Activated naive CD8-positive, alpha-beta T cell treated with anti-CD3 and anti-CD28 coated beads, Interleukin-2, amount 50 U/mL, for 24 hours (primary cell): ENCODE measurements at regions not wholly inside any gene's neighbourhood (a gene's known extent, or its start where the extent isn't known, plus 50 kb on each side); places are given as distances from the start of the nearest gene placed in this dataset.

Source experiments
- ATAC-seq: fragments of 150-1000 bp; cut with Tn5 transposase; one replicate; pipeline ENCODE4 v1.10.0; 2021
- DNase-seq: peaks from one replicate; pipeline ENCODE4 v3.0.0; 2021
- H3K27ac Mint-ChIP-seq: one replicate; pipeline ENCODE4 v1.8.0; 2021; ENCODE audit warnings: mild to moderate bottlenecking, mixed read lengths
- H3K27me3 Mint-ChIP-seq: one replicate; pipeline ENCODE4 v1.8.0; 2021; ENCODE audit warnings: mixed read lengths
- H3K36me3 Mint-ChIP-seq: one replicate; pipeline ENCODE4 v1.8.0; 2021; ENCODE audit warnings: low read depth, mixed read lengths
- H3K4me1 Mint-ChIP-seq: one replicate; pipeline ENCODE4 v1.8.0; 2021; ENCODE audit warnings: mixed read lengths
- H3K4me3 Mint-ChIP-seq: one replicate; pipeline ENCODE4 v1.8.0; 2021; ENCODE audit warnings: mild to moderate bottlenecking, moderate library complexity, mixed read lengths
- H3K9me3 Mint-ChIP-seq: one replicate; pipeline ENCODE4 v1.8.0; 2021; ENCODE audit warnings: mixed read lengths

DNA sequence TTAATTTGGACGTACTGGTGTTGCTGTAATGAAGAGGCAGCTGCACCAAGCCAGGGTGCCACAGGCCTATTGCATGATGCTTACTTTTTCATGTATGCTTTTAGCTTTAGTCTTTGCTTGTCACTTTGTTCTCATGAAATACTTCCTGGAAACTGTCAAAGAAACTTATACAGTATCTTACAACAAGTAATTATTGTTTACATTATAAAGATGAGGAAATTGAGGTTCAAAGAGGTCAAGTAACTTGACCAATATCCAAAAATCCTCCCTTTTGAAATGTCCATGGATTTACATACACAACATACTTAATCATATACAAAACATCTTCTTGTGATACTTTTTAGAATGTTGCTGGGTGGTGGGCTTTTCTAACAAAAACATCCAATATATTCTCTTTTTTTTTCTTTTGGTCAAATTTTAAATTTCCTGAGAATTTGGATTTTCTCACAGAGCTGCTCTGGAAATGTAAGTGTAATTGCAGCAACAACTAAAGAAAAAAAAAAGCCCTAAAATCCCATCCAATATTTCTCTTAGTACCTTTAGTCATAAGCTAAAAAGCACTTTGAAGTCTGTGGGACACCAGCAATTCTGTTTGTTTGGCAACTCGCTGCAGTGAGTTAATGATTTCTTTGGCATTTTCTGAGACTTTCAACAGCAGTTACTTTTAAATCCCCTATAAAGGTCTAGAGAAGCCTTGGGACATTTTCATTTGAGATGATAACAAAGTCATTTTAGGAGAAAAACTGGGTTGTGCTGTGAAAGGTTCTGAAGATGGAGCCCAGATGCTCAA lies 500.6 kb upstream of the IGFBP3 start:
- Mint-ChIP-seq H3K27ac (no peak overlapping the region), H3K4me1 (no peaks in the 10 kb centered on the region), H3K27me3 (peaks cover 2% of the 10 kb centered on the region), H3K4me3 (no peak overlapping the region), H3K9me3 (peaks cover 14% of the 10 kb centered on the region), H3K36me3 (no peaks in the 10 kb centered on the region)
- ATAC-seq (no peak), DNase-seq (no peak)

DNA sequence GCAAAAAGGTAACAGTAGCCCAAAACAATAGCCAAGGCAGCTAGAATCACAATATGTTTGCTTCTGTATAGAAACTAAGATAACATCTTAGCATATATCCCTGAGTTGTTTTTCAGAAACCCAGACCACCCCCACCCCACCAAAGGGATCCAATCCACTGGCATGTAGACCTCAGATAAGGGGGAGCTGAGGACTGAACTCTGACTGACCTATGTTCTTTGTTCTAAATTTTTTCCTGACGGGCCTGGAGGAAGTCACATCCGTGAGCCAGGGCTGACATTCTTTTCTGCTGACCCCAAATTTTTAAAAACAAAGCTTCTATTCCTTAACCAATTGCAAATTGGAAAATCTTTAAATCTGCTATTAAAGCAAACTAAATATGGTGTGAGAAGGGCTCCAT lies 493.9 kb upstream of the IGFBP3 start:
- no peak for ATAC-seq
- no peak overlapping the region for H3K4me3 Mint-ChIP-seq
- no peak for DNase-seq
- H3K27me3 Mint-ChIP-seq = no peaks in the 10 kb centered on the region
- H3K27ac Mint-ChIP-seq = no peak overlapping the region
- peaks cover 3% of the 10 kb centered on the region for H3K9me3 Mint-ChIP-seq
- H3K36me3 Mint-ChIP-seq = no peaks in the 10 kb centered on the region
- no peaks in the 10 kb centered on the region for H3K4me1 Mint-ChIP-seq

DNA sequence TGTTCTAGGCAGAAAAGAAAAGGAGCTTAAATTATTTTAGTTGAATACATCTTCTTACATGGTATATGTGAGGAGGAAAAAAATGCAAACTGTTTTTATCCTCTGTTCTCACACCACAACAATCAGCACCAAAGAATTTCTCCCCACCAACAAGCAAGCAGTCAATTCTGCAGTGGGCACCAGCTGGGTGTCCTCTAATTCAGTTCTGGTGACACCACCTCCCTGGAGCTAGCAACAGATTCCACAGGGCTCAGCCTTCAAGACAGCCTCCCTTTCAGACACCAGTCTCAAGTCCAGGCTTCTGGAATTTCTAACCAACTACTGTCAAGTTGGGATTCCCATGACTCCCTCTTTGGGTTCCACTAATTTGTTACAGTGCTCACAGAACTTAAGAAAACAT lies 490.2 kb upstream of the IGFBP3 start:
- ATAC-seq (no peak), DNase-seq (no peak)
- H3K9me3 Mint-ChIP-seq = no peaks in the 10 kb centered on the region
- no peak overlapping the region for H3K27ac Mint-ChIP-seq
- no peaks in the 10 kb centered on the region for H3K27me3 Mint-ChIP-seq
- H3K4me1 Mint-ChIP-seq = no peaks in the 10 kb centered on the region
- no peaks in the 10 kb centered on the region for H3K36me3 Mint-ChIP-seq
- H3K4me3 Mint-ChIP-seq = no peak overlapping the region

DNA sequence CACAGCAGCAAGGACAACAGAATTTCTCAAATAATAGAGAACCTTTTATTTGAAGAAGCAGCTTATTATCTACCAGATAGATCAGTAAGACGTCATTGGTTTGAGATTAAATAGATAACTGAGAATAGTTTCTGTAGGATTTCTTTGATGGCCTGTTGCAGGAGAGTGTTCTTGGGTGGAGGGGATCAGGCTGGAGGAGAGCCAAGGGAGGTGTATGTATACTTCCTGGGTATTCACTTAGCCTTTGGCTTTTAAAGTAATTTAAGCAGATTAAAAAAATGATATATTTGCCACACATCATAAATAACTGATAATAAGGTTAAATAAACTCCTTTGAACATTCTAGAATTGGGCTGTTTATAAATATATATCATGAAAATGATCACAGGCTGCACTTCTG lies 486.1 kb upstream of the IGFBP3 start:
- Mint-ChIP-seq H3K4me1 (no peaks in the 10 kb centered on the region), H3K9me3 (peaks cover 5% of the 10 kb centered on the region), H3K4me3 (no peak overlapping the region), H3K27me3 (no peaks in the 10 kb centered on the region), H3K27ac (no peak overlapping the region), H3K36me3 (no peaks in the 10 kb centered on the region)
- DNase-seq = no peak
- no peak for ATAC-seq

DNA sequence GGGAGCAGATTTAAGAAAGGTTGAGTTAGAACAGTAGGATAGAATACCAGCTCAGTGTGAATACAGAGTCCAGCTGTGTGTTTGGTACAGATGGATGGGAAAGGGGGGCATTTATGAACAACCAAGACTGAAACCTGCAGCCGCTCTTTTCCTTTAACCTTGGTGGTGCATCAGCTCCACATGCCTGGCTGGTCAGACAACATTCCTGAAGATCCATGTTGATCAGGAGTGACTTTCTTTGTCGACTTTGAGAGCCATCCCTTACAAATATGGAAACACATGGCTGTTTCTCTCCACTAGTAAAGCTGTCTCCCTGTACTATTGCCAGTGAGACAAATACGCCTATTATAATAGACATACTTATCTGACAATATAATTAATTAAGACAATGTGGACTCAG lies 476.5 kb upstream of the IGFBP3 start:
- H3K4me1 Mint-ChIP-seq = no peaks in the 10 kb centered on the region
- H3K36me3 Mint-ChIP-seq = no peaks in the 10 kb centered on the region
- no peaks in the 10 kb centered on the region for H3K27me3 Mint-ChIP-seq
- no peak for DNase-seq
- no peak for ATAC-seq
- no peak overlapping the region for H3K4me3 Mint-ChIP-seq
- peaks cover 5% of the 10 kb centered on the region for H3K9me3 Mint-ChIP-seq
- H3K27ac Mint-ChIP-seq = no peak overlapping the region

DNA sequence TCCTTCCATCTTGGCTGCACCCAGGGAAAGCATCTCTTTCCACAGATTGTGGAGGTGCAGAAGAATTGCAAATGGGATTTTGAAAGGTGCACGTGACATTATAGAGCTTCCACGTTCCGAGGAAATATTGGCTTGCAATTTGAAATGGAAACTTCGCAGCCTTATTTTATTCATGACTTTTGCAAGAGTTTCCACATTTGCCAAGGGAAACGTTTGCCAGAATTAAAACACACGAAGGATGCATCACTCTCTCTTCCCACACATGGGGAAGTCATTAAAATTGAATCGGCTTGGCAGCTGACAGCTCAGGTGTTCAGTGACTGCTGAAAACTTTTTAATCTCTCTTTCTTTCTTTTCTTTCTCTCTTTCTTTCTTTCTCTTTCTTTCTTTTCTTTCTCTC lies 475.4 kb upstream of the IGFBP3 start:
- Mint-ChIP-seq H3K27me3 (no peaks in the 10 kb centered on the region), H3K36me3 (no peaks in the 10 kb centered on the region), H3K4me1 (no peaks in the 10 kb centered on the region), H3K4me3 (no peak overlapping the region), H3K27ac (no peak overlapping the region), H3K9me3 (no peaks in the 10 kb centered on the region)
- ATAC-seq (no peak), DNase-seq (no peak)

DNA sequence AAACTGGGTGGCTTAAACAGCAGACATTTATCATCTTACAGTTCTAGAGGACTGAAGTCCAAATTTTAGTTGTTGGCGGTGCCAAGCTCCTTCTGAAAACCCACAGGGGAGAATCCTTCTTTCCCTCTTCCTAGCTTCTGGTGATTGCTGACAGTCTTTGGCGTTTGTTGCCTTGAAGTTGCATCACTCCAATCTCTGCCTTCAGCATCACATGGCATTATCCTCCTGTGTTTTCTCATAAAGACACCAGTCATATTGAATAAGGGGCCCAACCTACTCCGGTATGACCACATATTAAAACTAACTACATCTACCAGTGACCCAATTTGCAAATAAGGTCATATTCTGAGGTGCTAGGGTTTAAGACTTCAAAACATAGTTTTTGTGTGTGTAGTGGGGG lies 472.1 kb upstream of the IGFBP3 start:
- no peaks in the 10 kb centered on the region for H3K27me3 Mint-ChIP-seq
- no peaks in the 10 kb centered on the region for H3K9me3 Mint-ChIP-seq
- H3K27ac Mint-ChIP-seq = no peak overlapping the region
- no peak overlapping the region for H3K4me3 Mint-ChIP-seq
- H3K36me3 Mint-ChIP-seq = no peaks in the 10 kb centered on the region
- H3K4me1 Mint-ChIP-seq = no peaks in the 10 kb centered on the region
- ATAC-seq (no peak), DNase-seq (no peak)

DNA sequence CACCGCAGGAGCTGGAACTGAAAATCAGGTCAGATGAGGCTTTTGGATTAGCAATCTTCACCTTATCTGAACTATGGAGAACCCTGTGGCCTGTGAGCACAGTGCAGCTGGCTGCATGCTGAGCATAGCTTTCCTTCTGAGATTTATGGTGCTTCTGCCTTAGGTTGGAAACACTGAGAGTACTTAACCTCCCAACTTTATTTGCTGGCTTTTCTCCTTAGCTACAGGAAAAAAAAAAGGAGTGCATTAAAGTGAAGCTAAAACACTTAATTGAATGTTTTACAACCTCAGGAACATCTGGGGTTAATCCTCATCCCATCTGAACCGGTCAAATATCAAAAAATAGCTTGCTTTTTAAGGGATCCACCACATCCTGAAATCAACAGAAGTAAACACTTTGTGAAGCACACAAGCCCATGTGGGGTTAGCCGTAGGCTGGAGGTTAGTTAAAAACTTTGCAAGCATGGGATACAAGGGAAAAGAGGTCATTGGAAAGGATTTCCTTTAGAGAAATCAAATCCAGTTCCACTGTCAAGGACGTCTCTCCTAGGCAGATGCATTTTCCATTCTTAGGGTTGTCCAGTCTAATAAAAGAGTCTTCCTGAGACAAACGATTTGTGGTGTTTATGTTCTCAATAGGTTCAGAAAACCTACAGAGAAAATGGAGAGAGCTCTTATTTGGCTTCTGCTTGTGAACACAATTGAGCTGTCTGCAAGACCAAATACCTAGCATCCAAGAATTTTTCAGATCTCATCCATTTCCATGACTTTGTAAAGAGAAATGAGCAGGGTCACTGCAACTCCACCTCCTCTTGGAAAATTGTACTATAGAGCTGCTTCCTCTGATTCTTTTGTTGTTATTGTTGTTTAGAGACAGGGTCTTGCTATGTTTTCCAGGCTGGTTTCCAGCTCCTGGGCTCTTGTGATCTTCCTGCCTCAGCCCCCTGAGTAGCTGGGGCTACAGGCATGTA lies 470.4 kb upstream of the IGFBP3 start:
- no peaks in the 10 kb centered on the region for H3K27me3 Mint-ChIP-seq
- DNase-seq (no peak), ATAC-seq (no peak)
- H3K36me3 Mint-ChIP-seq = no peaks in the 10 kb centered on the region
- H3K9me3 Mint-ChIP-seq = no peaks in the 10 kb centered on the region
- H3K27ac Mint-ChIP-seq = no peak overlapping the region
- H3K4me1 Mint-ChIP-seq = no peaks in the 10 kb centered on the region
- H3K4me3 Mint-ChIP-seq = no peak overlapping the region

DNA sequence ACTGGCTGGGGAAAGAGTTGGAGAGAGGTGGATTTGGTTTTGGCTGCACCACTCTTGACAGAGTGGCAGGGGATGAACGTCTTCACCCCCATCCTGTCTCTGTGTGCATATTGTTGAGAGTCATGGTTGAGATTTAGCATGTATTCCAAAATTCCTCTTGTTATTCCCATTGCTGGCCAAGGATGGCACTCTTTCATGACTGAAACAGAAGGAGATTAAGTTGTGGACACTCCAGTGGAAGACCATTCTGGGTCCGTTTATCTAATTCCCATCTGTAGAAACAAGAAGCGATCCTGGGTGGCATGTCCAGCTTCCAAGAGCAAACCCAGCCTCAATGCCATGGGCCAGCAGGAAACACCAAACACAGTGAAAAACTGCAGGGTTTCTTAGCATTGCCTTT lies 469.0 kb upstream of the IGFBP3 start:
- no peak overlapping the region for H3K27ac Mint-ChIP-seq
- no peak for DNase-seq
- H3K36me3 Mint-ChIP-seq = no peaks in the 10 kb centered on the region
- H3K27me3 Mint-ChIP-seq = no peaks in the 10 kb centered on the region
- H3K9me3 Mint-ChIP-seq = no peaks in the 10 kb centered on the region
- H3K4me3 Mint-ChIP-seq = no peak overlapping the region
- H3K4me1 Mint-ChIP-seq = no peaks in the 10 kb centered on the region
- no peak for ATAC-seq

DNA sequence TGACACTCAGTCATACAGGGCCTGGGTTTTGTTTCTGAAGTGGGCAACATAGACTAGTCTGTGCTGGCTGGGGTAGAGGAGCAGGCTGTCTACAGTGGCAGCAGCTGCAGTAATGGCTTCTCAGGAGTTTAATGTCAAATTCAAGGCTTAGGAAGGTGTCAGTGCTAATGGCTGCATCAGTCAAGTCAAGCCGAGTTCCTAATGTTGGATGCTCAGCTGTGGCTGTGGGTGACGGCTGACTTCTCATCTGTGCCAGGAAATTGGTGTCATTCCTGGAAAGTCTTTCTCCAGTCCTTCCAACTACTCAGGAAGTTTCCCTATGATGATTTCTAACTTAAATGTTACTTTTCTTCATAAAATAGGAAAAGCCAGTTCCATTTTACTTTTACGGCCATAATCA lies 468.1 kb upstream of the IGFBP3 start:
- H3K4me1 Mint-ChIP-seq = no peaks in the 10 kb centered on the region
- no peak overlapping the region for H3K27ac Mint-ChIP-seq
- no peaks in the 10 kb centered on the region for H3K27me3 Mint-ChIP-seq
- no peaks in the 10 kb centered on the region for H3K9me3 Mint-ChIP-seq
- no peaks in the 10 kb centered on the region for H3K36me3 Mint-ChIP-seq
- DNase-seq (no peak), ATAC-seq (no peak)
- H3K4me3 Mint-ChIP-seq = no peak overlapping the region

DNA sequence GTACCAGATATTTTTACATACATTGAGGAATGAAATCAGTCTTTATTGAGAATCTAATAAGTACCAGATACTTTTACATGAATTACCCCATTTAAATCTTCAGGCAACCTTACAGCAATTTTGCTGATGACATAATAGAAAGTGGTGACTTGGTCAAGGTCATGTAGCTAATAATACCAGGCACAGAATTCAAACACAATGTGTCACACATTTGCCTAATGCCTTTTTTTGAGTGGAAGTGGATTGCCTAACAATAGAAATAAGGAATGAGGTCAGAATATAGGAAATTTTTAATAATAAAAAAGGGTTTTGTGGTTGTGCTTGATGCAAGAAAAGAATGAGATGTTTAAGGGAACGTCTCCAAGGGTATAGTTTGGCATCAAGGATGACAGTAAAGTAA lies 466.6 kb upstream of the IGFBP3 start:
- DNase-seq (no peak), ATAC-seq (no peak)
- H3K27ac Mint-ChIP-seq = no peak overlapping the region
- no peaks in the 10 kb centered on the region for H3K36me3 Mint-ChIP-seq
- peaks cover 6% of the 10 kb centered on the region for H3K27me3 Mint-ChIP-seq
- H3K4me3 Mint-ChIP-seq = no peak overlapping the region
- peaks cover 3% of the 10 kb centered on the region for H3K4me1 Mint-ChIP-seq
- no peaks in the 10 kb centered on the region for H3K9me3 Mint-ChIP-seq

DNA sequence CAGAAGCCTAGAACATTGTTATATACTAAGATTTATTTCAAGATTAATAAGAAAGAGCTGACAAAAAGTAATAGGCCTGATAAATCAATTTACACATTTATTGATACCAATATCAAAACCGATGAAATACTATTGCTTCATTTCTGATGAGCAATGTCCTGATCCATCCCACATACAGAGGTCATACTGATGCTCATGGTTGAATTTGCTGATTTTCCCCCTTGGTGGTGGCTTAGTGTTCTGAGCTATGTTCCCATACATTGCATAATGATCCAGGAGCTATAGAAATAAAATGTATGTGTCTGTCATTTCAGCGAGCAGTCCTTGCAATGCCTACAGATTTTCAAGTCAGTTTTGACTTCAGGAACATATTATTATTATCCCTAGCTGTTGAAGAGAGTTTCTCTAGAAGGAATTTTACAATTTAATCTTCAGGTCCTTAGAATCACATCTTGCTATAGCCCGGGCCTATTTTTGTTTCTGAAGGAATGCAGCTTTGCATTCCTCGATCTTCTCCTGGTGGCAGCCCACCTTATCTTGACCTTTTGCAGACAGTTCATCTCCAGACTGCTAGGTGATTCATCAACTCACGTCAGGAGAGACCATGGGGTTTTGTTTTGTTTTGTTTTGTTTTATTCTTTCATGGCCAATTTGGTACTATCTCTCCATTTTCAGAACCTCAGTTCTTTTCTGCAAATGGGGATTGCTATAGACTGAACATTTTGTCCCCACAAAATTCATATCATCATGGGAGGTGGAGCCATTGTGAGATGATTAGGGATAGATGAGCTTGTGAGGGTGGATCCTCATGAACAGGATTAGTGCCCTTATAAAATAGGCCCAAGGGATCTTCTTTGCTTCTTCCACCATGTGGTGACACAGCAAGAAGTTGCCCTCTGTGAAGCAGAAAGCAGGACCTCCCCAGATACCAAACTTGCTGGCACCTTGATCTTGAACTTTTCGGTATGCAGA lies 465.6 kb upstream of the IGFBP3 start:
- Mint-ChIP-seq H3K36me3 (no peaks in the 10 kb centered on the region), H3K27ac (no peak overlapping the region), H3K4me3 (no peak overlapping the region), H3K9me3 (no peaks in the 10 kb centered on the region), H3K27me3 (peaks cover 6% of the 10 kb centered on the region), H3K4me1 (peaks cover 3% of the 10 kb centered on the region)
- no peak for ATAC-seq
- DNase-seq = no peak

DNA sequence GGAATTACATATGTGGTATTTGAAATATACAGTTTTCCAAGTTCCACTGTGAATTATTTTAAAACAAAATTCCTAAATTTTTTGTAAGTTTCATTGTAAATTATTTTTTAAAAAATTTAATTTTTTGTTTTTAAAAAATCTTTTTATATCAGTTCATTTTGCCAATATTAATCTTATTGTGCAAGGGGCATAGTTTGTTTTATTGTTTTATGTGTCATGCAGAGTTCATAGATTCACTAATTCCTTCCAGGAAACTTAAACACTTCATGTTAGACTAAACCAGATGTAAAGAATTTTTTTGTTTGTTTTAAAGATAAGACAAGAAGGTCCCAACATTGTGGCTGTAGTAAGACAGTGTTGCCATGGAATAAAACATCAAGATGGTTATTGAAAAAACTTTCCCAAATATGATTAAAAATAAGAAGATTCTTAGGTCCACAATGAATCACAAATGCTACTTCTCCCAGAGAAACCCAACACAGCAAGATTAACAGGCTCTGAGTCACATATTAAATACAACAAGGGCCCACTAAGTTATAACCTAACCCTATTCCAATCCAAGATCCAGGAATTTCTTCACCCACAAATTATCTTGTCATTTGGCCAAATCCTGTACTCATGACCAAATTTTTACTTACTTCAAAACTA lies 464.7 kb upstream of the IGFBP3 start:
- H3K4me1 Mint-ChIP-seq = peaks cover 3% of the 10 kb centered on the region
- DNase-seq (no peak), ATAC-seq (no peak)
- no peak overlapping the region for H3K27ac Mint-ChIP-seq
- no peak overlapping the region for H3K4me3 Mint-ChIP-seq
- H3K36me3 Mint-ChIP-seq = no peaks in the 10 kb centered on the region
- peaks cover 6% of the 10 kb centered on the region for H3K27me3 Mint-ChIP-seq
- no peaks in the 10 kb centered on the region for H3K9me3 Mint-ChIP-seq

DNA sequence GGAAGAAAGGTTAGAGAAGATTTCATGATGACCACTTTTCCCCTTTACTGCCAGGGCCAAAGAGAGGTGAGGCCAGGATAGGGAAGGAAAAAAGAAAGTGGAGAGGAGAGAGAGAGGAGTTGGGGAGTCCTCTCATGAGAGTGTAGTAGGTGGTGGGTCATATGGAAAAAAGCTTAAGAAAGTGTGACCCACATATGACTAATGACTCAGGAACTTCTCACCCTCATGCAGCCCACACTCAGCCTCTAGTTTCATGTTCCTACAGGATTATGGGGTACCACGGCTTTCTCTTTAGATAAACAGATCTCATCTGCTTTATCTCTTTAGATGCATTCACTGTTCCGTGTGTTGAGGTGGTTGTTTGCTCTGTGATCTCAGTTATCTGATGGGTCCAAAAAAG lies 462.5 kb upstream of the IGFBP3 start:
- H3K9me3 Mint-ChIP-seq = no peaks in the 10 kb centered on the region
- ATAC-seq (peak; percentile 61), DNase-seq (no peak)
- H3K4me1 Mint-ChIP-seq = peaks cover 3% of the 10 kb centered on the region
- peaks cover 6% of the 10 kb centered on the region for H3K27me3 Mint-ChIP-seq
- H3K4me3 Mint-ChIP-seq = no peak overlapping the region
- H3K27ac Mint-ChIP-seq = peak overlapping the region; percentile 2
- no peaks in the 10 kb centered on the region for H3K36me3 Mint-ChIP-seq
